Hepatocyte (in vitro differentiated cells): ENCODE measurements at regions not wholly inside any gene's neighbourhood (a gene's known extent, or its start where the extent isn't known, plus 50 kb on each side); places are given as distances from the start of the nearest gene placed in this dataset.

ENCODE experiments used
- CTCF ChIP-seq: fragments of 200-600 bp; sonication (generic); IDR thresholded peaks from 2 replicates; pipeline ENCODE4 v1.5.1; 2016; ENCODE audit warnings: antibody characterized with exemption, mild to moderate bottlenecking; ENCODE audit not compliant: poor library complexity
- EZH2 ChIP-seq: fragments of 200-600 bp; sonication (generic); IDR thresholded peaks from 2 replicates; pipeline ENCODE4 v1.6.1; 2016; ENCODE audit warnings: antibody characterized with exemption, mild to moderate bottlenecking, borderline replicate concordance
- EZH2phosphoT487 ChIP-seq: fragments of 200-600 bp; sonication (generic); IDR thresholded peaks from one replicate; pipeline ENCODE4 v1.6.1; 2018; ENCODE audit warnings: antibody characterized with exemption, mild to moderate bottlenecking, low read depth, moderate library complexity; ENCODE audit not compliant: unreplicated experiment, severe bottlenecking

- TF ChIP-seq CTCF (no peak), EZH2 (no peak), EZH2phosphoT487 (no peak)
These were observed 202.2 kb upstream of the KIAA1217 start for GRCh38 chr10:24006741-24007140.
